Panc1 (cell line): ENCODE measurements at regions not wholly inside any gene's neighbourhood (a gene's known extent, or its start where the extent isn't known, plus 50 kb on each side); places are given as distances from the start of the nearest gene placed in this dataset.

ENCODE experiments used
- POLR2AphosphoS5 ChIP-seq: IDR thresholded peaks from 2 replicates; pipeline ENCODE4 v1.6.1; 2012; ENCODE audit warnings: mild to moderate bottlenecking, low read depth, low read length, moderate library complexity
- TF ChIP-seq, protein P1 (sequence below): fragments of 450-650 bp; IDR thresholded peaks from 2 replicates; pipeline ENCODE4 v1.5.1; 2017; ENCODE audit warnings: mild to moderate bottlenecking
- TF ChIP-seq, protein P2 (sequence below), 2 experiments: IDR thresholded peaks; 2 replicates each; pipeline ENCODE4 v1.6.1; 2011 to 2012; ENCODE audit warnings: low read depth in 2 of 2, control low read depth in 1 of 2, low read length in 1 of 2, mild to moderate bottlenecking in 1 of 2, moderate library complexity in 1 of 2; ENCODE audit not compliant: insufficient read depth in 1 of 2

DNA sequence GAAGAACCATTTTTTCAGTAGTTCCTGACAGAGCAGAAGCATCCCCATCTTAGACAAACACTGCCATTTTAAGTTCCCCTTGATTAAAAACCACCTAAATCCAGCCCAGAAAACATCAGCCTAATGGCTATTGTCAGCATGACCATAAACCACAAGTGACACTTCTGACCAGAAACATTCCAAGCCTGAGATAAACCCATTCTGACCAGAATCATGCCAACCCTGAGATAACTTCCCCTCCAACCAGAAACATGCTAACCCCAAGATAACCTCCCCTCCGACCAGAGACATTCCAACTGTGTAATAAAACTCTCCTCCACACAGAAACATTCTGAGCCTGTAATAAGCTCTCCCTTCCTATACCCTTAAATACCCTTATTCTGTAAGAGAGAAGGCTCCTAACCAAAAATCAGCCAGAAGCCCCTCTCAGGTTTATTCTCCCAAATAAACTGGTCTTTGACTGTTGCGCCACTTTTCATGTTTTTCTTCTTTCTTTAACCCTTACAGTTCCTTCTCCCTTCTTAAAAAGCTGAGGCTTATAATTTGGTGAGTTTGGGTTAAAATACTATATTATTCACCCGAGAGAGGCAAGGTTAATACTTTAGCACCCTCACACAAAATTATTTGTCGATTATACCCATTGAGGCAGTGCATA is 149.7 kb downstream of the HNMT start:
- TF ChIP-seq, protein P1, sequence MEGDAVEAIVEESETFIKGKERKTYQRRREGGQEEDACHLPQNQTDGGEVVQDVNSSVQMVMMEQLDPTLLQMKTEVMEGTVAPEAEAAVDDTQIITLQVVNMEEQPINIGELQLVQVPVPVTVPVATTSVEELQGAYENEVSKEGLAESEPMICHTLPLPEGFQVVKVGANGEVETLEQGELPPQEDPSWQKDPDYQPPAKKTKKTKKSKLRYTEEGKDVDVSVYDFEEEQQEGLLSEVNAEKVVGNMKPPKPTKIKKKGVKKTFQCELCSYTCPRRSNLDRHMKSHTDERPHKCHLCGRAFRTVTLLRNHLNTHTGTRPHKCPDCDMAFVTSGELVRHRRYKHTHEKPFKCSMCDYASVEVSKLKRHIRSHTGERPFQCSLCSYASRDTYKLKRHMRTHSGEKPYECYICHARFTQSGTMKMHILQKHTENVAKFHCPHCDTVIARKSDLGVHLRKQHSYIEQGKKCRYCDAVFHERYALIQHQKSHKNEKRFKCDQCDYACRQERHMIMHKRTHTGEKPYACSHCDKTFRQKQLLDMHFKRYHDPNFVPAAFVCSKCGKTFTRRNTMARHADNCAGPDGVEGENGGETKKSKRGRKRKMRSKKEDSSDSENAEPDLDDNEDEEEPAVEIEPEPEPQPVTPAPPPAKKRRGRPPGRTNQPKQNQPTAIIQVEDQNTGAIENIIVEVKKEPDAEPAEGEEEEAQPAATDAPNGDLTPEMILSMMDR = no peak
- TF ChIP-seq, protein P2, sequence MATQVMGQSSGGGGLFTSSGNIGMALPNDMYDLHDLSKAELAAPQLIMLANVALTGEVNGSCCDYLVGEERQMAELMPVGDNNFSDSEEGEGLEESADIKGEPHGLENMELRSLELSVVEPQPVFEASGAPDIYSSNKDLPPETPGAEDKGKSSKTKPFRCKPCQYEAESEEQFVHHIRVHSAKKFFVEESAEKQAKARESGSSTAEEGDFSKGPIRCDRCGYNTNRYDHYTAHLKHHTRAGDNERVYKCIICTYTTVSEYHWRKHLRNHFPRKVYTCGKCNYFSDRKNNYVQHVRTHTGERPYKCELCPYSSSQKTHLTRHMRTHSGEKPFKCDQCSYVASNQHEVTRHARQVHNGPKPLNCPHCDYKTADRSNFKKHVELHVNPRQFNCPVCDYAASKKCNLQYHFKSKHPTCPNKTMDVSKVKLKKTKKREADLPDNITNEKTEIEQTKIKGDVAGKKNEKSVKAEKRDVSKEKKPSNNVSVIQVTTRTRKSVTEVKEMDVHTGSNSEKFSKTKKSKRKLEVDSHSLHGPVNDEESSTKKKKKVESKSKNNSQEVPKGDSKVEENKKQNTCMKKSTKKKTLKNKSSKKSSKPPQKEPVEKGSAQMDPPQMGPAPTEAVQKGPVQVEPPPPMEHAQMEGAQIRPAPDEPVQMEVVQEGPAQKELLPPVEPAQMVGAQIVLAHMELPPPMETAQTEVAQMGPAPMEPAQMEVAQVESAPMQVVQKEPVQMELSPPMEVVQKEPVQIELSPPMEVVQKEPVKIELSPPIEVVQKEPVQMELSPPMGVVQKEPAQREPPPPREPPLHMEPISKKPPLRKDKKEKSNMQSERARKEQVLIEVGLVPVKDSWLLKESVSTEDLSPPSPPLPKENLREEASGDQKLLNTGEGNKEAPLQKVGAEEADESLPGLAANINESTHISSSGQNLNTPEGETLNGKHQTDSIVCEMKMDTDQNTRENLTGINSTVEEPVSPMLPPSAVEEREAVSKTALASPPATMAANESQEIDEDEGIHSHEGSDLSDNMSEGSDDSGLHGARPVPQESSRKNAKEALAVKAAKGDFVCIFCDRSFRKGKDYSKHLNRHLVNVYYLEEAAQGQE (IDR thresholded peaks at IDR 0.05; ENCODE audit: insufficient read depth in 1 of 2, low read depth in 2 of 2, low read length in 1 of 2) = no peak
- TF ChIP-seq POLR2AphosphoS5 = no peak
